Upper lobe of left lung (tissue), 4 donors: ENCODE measurements at regions not wholly inside any gene's neighbourhood (a gene's known extent, or its start where the extent isn't known, plus 50 kb on each side); places are given as distances from the start of the nearest gene placed in this dataset.

Source experiments
- POLR2AphosphoS5 ChIP-seq, 2 donors: sonication (generic); formaldehyde crosslinking; IDR thresholded peaks; one replicate each; pipeline ENCODE4 v1.5.1; 2017; ENCODE audit warnings: antibody characterized with exemption in 2 of 2
- TF ChIP-seq, protein P1 (sequence below), 6 experiments: fragments of 450-650 bp in 4 of 6; fragments of 200-600 bp in 2 of 6; sonication (generic) in 2 of 6; IDR thresholded peaks; one replicate each; pipeline ENCODE4 v1.5.1; 2016 to 2019; ENCODE audit warnings: antibody characterized with exemption in 6 of 6

DNA sequence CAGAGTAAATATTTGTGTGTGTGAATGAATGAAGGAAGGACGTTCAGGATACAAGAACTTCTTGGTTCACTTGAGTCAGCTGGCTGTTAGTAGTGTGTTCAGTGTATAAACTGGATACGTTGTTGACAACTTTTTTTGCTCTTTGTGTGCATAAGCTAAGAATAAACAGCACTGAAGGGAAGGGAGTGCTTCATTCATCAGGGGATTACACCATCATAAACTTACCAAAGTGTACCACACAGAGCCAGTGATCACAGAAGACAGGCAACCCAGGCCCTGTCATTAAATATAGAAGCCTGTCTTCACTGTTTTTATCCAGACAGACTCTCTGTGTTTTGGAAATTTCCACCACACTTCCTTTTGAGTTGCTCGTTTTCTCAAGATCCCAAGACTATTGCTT, 55.5 kb upstream of the MEF2C start:
- TF ChIP-seq, protein P1, sequence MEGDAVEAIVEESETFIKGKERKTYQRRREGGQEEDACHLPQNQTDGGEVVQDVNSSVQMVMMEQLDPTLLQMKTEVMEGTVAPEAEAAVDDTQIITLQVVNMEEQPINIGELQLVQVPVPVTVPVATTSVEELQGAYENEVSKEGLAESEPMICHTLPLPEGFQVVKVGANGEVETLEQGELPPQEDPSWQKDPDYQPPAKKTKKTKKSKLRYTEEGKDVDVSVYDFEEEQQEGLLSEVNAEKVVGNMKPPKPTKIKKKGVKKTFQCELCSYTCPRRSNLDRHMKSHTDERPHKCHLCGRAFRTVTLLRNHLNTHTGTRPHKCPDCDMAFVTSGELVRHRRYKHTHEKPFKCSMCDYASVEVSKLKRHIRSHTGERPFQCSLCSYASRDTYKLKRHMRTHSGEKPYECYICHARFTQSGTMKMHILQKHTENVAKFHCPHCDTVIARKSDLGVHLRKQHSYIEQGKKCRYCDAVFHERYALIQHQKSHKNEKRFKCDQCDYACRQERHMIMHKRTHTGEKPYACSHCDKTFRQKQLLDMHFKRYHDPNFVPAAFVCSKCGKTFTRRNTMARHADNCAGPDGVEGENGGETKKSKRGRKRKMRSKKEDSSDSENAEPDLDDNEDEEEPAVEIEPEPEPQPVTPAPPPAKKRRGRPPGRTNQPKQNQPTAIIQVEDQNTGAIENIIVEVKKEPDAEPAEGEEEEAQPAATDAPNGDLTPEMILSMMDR (IDR thresholded peaks at IDR 0.05) = no peak
- TF ChIP-seq POLR2AphosphoS5 (IDR thresholded peaks at IDR 0.05) = no peak
